Osteoblast (primary cell): ENCODE measurements at regions not wholly inside any gene's neighbourhood (a gene's known extent, or its start where the extent isn't known, plus 50 kb on each side); places are given as distances from the start of the nearest gene placed in this dataset.
A peak's percentile ranks its signal among the peaks of the same experiment; 100 is the strongest.

Experiments used
- DNase-seq: peaks from one replicate; pipeline ENCODE4 v3.0.0; 2011; ENCODE audit warnings: low spot score, mixed read lengths; ENCODE audit not compliant: insufficient read length; ENCODE audit errors: missing footprints
- H2AFZ ChIP-seq: 2 replicates; pipeline ENCODE4 v1.6.0; 2011; ENCODE audit warnings: mild to moderate bottlenecking, low read length
- H3K27ac ChIP-seq: 2 replicates; pipeline ENCODE4 v1.5.1; 2011; ENCODE audit warnings: mild to moderate bottlenecking, low read depth, low read length, moderate library complexity
- H3K27me3 ChIP-seq: 2 replicates; pipeline ENCODE4 v1.6.0; 2012; ENCODE audit warnings: mild to moderate bottlenecking, control low read depth, inconsistent platforms, low read length, moderate library complexity; ENCODE audit not compliant: insufficient read depth
- H3K36me3 ChIP-seq: 2 replicates; pipeline ENCODE4 v1.5.1; 2011; ENCODE audit warnings: mild to moderate bottlenecking, low read length, control low read depth, moderate library complexity; ENCODE audit not compliant: insufficient read depth
- H3K4me1 ChIP-seq: 2 replicates; pipeline ENCODE4 v1.5.1; 2011; ENCODE audit warnings: mild to moderate bottlenecking, low read length, control low read depth, moderate library complexity; ENCODE audit not compliant: insufficient read depth
- H3K4me2 ChIP-seq: 2 replicates; pipeline ENCODE4 v1.6.0; 2011; ENCODE audit warnings: mild to moderate bottlenecking, low read length; ENCODE audit not compliant: insufficient read depth
- H3K4me3 ChIP-seq: fragments of 200-600 bp; sonication (generic); 3 replicates; pipeline ENCODE4 v1.5.1; 2012; ENCODE audit warnings: mild to moderate bottlenecking, low read length, inconsistent platforms; ENCODE audit not compliant: insufficient read depth
- H3K79me2 ChIP-seq: 2 replicates; pipeline ENCODE4 v1.6.0; 2012; ENCODE audit warnings: mild to moderate bottlenecking, low read length, control low read depth, inconsistent platforms; ENCODE audit not compliant: insufficient read depth
- H3K9me3 ChIP-seq: 2 replicates; pipeline ENCODE4 v1.5.1; 2011; ENCODE audit warnings: low read depth, low read length, control low read depth
- H4K20me1 ChIP-seq: 2 replicates; pipeline ENCODE4 v1.6.0; 2012; ENCODE audit warnings: mild to moderate bottlenecking, low read length, control low read depth; ENCODE audit not compliant: insufficient read depth
- CTCF ChIP-seq: IDR thresholded peaks from 2 replicates; pipeline ENCODE4 v1.5.1; 2011; ENCODE audit warnings: mild to moderate bottlenecking, low read depth, low read length, moderate library complexity; ENCODE audit errors: extremely low read depth

GRCh38 chr14:105840266-105841021 is 314.1 kb downstream of the TMEM121 start:
- Histone ChIP-seq H4K20me1 (no peaks in the 10 kb centered on the region), H3K27ac (no peak overlapping the region), H3K36me3 (no peaks in the 10 kb centered on the region), H2AFZ (no peak overlapping the region), H3K4me3 (no peak overlapping the region), H3K79me2 (no peaks in the 10 kb centered on the region), H3K9me3 (no peaks in the 10 kb centered on the region), H3K27me3 (no peaks in the 10 kb centered on the region), H3K4me1 (no peaks in the 10 kb centered on the region), H3K4me2 (no peak overlapping the region)
- peak; percentile 42 for DNase-seq
- TF ChIP-seq CTCF, result no peak

DNA sequence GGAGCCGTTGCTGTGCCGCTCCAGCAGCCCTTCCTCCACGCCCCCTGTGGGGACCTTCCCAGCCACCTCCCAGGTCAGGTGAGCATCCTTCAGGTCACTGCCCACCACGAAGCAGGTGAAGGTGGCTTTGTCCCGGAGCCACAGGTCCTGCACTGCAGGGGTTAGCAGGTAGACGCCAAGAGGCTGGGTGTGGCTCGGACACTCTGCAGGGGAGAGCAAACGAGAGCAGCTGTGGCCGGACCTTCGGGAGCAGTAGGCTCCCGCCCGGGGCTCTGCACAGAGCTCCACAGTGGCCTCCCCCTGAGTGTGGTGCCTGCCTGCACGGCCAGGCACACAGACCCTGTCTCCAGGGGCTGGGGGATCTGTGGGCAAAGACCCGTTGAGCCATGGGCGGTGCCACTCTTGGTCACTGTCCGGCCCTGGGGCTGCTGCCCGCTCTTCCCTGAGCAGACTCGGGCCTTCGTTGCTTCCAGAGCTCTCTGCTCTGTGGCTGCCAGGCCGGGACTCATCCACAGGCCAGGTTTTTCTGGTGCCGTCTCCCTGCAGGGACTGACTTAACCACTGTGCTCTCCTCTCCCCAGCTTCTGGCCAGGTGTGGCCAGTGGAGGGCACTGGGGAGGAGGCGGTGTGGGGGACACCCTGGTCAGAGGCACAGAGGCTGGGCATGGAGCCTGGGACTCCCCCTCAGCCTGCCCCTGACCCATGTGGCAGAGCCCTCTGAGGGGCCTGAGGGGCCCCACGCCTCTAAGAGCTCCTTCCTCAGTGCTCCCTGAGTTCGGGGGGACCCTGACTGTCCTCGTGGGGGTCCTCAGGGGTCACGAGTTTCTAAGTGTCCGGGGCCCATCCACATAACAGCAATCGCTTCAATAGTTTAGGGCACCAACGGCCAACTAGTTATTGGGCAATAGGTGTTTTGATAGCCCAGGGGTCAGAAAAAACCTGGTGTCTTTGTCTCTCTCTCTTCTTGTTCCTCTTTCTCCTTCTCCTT is 314.9 kb downstream of the TMEM121 start:
- no peak overlapping the region for H2AFZ ChIP-seq
- no peaks in the 10 kb centered on the region for H3K4me1 ChIP-seq
- no peak for TF ChIP-seq CTCF
- no peak overlapping the region for H3K27ac ChIP-seq
- H3K4me3 ChIP-seq, result no peak overlapping the region
- no peaks in the 10 kb centered on the region for H3K36me3 ChIP-seq
- no peaks in the 10 kb centered on the region for H4K20me1 ChIP-seq
- DNase-seq, result peak; percentile 62
- no peaks in the 10 kb centered on the region for H3K9me3 ChIP-seq
- no peak overlapping the region for H3K4me2 ChIP-seq
- no peaks in the 10 kb centered on the region for H3K27me3 ChIP-seq
- H3K79me2 ChIP-seq, result no peaks in the 10 kb centered on the region

DNA sequence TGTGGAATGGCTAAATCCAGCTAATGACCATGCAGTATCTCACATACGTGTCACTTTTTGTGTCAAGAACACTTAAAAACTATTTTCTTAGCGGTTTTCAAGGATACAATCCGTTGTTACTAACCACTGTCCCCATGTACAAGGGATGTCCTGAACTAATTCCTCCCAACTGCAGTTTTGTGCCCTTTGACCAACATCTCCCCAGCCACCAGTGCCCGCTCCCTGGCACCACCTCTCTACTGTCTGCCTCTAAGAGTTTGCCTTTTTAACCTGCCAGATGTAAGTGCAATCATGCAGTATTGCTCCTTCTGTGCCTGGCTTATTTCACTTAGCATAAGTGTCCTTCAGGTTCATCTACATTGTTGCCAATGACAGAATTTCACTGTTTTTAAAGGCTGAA is 315.7 kb downstream of the TMEM121 start:
- Histone ChIP-seq H3K4me1 (no peaks in the 10 kb centered on the region), H3K27me3 (no peaks in the 10 kb centered on the region), H3K4me3 (no peak overlapping the region), H3K79me2 (no peaks in the 10 kb centered on the region), H3K4me2 (no peak overlapping the region), H4K20me1 (no peaks in the 10 kb centered on the region), H3K36me3 (no peaks in the 10 kb centered on the region), H2AFZ (no peak overlapping the region), H3K27ac (no peak overlapping the region), H3K9me3 (no peaks in the 10 kb centered on the region)
- TF ChIP-seq CTCF, result no peak
- DNase-seq, result peak; percentile 55
